Parathyroid adenoma (tissue), 2 donors: ENCODE measurements at regions not wholly inside any gene's neighbourhood (a gene's known extent, or its start where the extent isn't known, plus 50 kb on each side); places are given as distances from the start of the nearest gene placed in this dataset.

ENCODE experiments used
- H2AFZ ChIP-seq: fragments of 300-600 bp; sonication (generic); one replicate; pipeline ENCODE4 v1.7.0; 2017; ENCODE audit warnings: antibody characterized with exemption, mild to moderate bottlenecking
- H3K27ac ChIP-seq: fragments of 300-600 bp; sonication (generic); one replicate; pipeline ENCODE4 v1.7.0; 2017
- H3K27me3 ChIP-seq: fragments of 300-600 bp; sonication (generic); one replicate; pipeline ENCODE4 v1.7.0; 2017; ENCODE audit warnings: low read length; ENCODE audit not compliant: control insufficient read depth, insufficient read depth
- H3K36me3 ChIP-seq: fragments of 300-600 bp; sonication (generic); one replicate; pipeline ENCODE4 v1.7.0; 2017; ENCODE audit warnings: low read length; ENCODE audit not compliant: control insufficient read depth, insufficient read depth
- H3K4me1 ChIP-seq: fragments of 300-600 bp; sonication (generic); one replicate; pipeline ENCODE4 v1.7.0; 2017; ENCODE audit warnings: control low read depth
- H3K4me2 ChIP-seq: fragments of 300-600 bp; sonication (generic); one replicate; pipeline ENCODE4 v1.7.0; 2017; ENCODE audit warnings: low read length
- H3K4me3 ChIP-seq: fragments of 300-600 bp; sonication (generic); one replicate; pipeline ENCODE4 v1.7.0; 2017; ENCODE audit warnings: low read depth, low read length
- H3K79me2 ChIP-seq: fragments of 300-600 bp; sonication (generic); one replicate; pipeline ENCODE4 v1.7.0; 2017; ENCODE audit warnings: control low read depth
- H3K9ac ChIP-seq: fragments of 300-600 bp; sonication (generic); one replicate; pipeline ENCODE4 v1.7.0; 2017; ENCODE audit warnings: mild to moderate bottlenecking
- H3K9me3 ChIP-seq: fragments of 300-600 bp; sonication (generic); one replicate; pipeline ENCODE4 v1.7.0; 2017; ENCODE audit warnings: low read length; ENCODE audit not compliant: control insufficient read depth
- TF ChIP-seq, protein P1 (sequence below): fragments of 300-600 bp; sonication (generic); IDR thresholded peaks from one replicate; pipeline ENCODE4 v1.7.0; 2017; ENCODE audit warnings: antibody characterized with exemption, mild to moderate bottlenecking
- donor health status: primary hyperparathyroidism.

DNA sequence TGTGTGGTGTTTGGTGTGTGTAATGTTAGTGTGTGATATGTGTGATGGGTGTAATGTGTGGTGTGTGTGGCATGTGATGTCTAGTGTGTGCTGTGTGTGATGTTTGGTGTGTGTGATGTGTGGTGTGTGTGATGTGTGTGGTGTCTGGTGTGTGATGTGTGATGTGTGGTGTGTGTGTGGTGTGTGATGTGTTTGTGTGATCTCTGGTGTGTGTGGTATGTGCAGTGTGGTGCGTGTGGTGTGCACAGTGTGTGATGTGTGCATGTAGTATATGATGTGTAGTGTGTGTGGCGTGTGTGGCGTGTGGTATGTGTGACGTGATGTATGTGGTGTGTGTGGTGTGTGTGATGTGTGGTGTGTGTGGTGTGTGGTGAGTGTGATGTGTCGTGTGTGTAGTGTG lies 150.3 kb downstream of the TMEM18 start:
- H3K9ac ChIP-seq: no peak overlapping the region
- H3K27me3 ChIP-seq: no peaks in the 10 kb centered on the region
- no peak overlapping the region for H3K4me2 ChIP-seq
- no peaks in the 10 kb centered on the region for H3K79me2 ChIP-seq
- TF ChIP-seq, protein P1, sequence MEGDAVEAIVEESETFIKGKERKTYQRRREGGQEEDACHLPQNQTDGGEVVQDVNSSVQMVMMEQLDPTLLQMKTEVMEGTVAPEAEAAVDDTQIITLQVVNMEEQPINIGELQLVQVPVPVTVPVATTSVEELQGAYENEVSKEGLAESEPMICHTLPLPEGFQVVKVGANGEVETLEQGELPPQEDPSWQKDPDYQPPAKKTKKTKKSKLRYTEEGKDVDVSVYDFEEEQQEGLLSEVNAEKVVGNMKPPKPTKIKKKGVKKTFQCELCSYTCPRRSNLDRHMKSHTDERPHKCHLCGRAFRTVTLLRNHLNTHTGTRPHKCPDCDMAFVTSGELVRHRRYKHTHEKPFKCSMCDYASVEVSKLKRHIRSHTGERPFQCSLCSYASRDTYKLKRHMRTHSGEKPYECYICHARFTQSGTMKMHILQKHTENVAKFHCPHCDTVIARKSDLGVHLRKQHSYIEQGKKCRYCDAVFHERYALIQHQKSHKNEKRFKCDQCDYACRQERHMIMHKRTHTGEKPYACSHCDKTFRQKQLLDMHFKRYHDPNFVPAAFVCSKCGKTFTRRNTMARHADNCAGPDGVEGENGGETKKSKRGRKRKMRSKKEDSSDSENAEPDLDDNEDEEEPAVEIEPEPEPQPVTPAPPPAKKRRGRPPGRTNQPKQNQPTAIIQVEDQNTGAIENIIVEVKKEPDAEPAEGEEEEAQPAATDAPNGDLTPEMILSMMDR: no peak
- H3K9me3 ChIP-seq: no peaks in the 10 kb centered on the region
- H3K4me1 ChIP-seq: no peaks in the 10 kb centered on the region
- no peak overlapping the region for H3K27ac ChIP-seq
- no peak overlapping the region for H2AFZ ChIP-seq
- H3K36me3 ChIP-seq: no peaks in the 10 kb centered on the region
- H3K4me3 ChIP-seq: no peak overlapping the region

DNA sequence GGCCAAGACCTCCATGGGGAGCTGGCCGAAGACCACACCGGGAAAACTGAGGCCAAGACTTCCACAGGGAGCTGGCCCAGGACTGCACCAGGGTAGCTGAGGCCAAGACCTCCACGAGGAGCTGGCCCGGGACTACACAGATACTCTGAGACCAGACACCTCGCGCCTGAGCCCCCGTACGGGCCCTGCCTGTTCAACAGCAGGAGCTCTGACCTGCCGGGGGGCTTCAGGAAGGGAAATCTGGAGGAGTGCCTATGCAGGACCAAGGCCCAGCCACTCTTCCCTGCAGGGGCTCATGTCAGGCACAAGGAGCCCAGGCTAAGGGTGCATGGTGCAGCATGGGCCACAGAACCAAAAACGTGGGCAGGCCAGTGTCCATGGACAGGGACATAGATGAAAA lies 151.6 kb downstream of the TMEM18 start:
- H3K9ac ChIP-seq: no peak overlapping the region
- H3K36me3 ChIP-seq: no peaks in the 10 kb centered on the region
- H3K4me2 ChIP-seq: no peak overlapping the region
- H3K27me3 ChIP-seq: no peaks in the 10 kb centered on the region
- H3K4me3 ChIP-seq: no peak overlapping the region
- no peaks in the 10 kb centered on the region for H3K79me2 ChIP-seq
- no peak overlapping the region for H2AFZ ChIP-seq
- TF ChIP-seq, protein P1: no peak
- no peaks in the 10 kb centered on the region for H3K4me1 ChIP-seq
- no peak overlapping the region for H3K27ac ChIP-seq
- no peaks in the 10 kb centered on the region for H3K9me3 ChIP-seq

DNA sequence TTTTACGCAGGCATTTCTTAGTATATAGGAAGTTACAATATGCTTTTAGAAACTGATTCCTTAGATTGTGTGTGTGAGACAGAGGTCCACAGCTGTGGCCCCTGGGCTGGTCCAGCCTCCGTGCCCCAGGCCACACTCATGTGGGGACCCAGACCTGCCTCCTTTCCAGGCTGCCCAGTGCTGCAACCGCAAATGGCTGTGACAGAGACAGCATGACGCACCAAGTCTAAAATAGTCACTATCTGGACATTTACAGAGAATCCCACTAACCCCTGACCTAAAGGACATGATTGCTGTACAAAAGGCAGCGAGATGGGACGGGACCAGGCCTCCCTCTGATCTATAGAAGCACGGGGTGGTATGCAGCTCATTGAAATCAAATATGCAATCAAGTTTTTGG lies 152.2 kb downstream of the TMEM18 start:
- no peak overlapping the region for H3K27ac ChIP-seq

DNA sequence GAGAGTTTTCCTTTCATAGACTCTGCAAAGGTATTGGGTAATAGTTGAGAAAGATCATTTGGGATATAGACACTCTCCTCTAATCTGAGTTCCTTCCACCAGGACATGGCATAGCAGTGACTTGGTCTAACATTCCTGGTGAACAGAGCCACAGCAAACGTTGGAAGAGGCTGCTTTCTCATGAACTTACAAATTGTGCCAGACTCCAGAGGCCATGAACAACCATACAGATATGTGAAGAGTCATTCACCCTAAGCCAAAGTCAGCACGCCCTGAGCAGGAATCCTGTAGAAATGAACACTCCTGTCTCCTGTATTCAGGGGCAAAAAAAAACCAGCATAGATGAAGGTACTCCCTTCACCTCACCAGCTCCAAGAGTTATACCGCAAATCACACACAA lies 152.8 kb downstream of the TMEM18 start:
- Histone ChIP-seq H3K27me3 (no peaks in the 10 kb centered on the region), H3K4me3 (no peak overlapping the region), H3K4me2 (no peak overlapping the region), H3K4me1 (no peaks in the 10 kb centered on the region), H3K9me3 (no peaks in the 10 kb centered on the region), H2AFZ (no peak overlapping the region), H3K79me2 (no peaks in the 10 kb centered on the region), H3K9ac (no peak overlapping the region), H3K36me3 (no peaks in the 10 kb centered on the region), H3K27ac (no peak overlapping the region)
- TF ChIP-seq, protein P1: no peak

More for the DNA sequence above, 152.2 kb downstream of the TMEM18 start:
- Histone ChIP-seq H3K9me3 (no peaks in the 10 kb centered on the region), H3K27me3 (no peaks in the 10 kb centered on the region), H3K4me2 (no peak overlapping the region), H3K4me3 (no peak overlapping the region), H3K9ac (no peak overlapping the region), H3K36me3 (no peaks in the 10 kb centered on the region), H3K4me1 (no peaks in the 10 kb centered on the region), H3K79me2 (no peaks in the 10 kb centered on the region), H2AFZ (no peak overlapping the region)
- TF ChIP-seq, protein P1: no peak

DNA sequence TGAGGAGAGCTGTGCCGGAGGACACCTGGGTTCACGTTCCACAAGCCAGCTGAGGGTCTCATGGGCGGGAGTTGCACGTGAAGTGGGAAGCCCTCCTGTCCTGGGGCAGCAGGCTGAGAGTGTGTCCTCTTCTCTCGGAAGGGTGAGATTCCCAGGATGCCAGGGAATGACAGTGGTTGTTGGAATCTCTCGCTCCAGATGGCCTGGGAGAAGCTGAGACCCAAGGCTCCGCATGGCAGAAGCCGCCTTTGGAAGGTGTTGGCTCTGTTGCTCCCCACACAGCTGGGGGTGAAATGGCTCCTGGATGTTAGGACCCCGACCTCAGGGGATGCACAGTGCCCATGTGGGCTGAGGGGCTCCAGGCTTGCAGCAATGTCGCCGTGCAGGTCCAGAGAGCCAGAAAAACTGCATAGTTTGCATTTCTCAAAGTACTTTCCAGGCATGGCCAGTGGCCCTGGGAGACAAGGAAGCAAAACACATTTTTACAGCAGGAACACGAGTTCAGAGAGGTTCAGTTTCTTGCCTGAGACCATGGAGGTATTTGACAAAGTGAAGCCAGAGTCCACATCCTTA lies 153.4 kb downstream of the TMEM18 start:
- H3K27ac ChIP-seq: no peak overlapping the region
- no peaks in the 10 kb centered on the region for H3K79me2 ChIP-seq
- no peaks in the 10 kb centered on the region for H3K36me3 ChIP-seq
- H3K27me3 ChIP-seq: no peaks in the 10 kb centered on the region
- no peak overlapping the region for H2AFZ ChIP-seq
- H3K4me3 ChIP-seq: no peak overlapping the region
- H3K9me3 ChIP-seq: no peaks in the 10 kb centered on the region
- H3K4me2 ChIP-seq: no peak overlapping the region
- no peak overlapping the region for H3K9ac ChIP-seq
- no peaks in the 10 kb centered on the region for H3K4me1 ChIP-seq
- TF ChIP-seq, protein P1: no peak
